IMR-90 (cell line): ENCODE measurements at regions not wholly inside any gene's neighbourhood (a gene's known extent, or its start where the extent isn't known, plus 50 kb on each side); places are given as distances from the start of the nearest gene placed in this dataset.

Experiments
- ATAC-seq: fragments of 200-7000 bp; cut with Tn5 transposase; 2 replicates; pipeline ENCODE4 v1.9.1; 2020; ENCODE audit warnings: low read depth, mild to moderate bottlenecking, moderate library complexity
- BruUV-seq: library from RNA; stranded (reverse); fragments of 400-500 nt; replicated peaks from 2 replicates; lab custom pipeline; 2021; lab: Mats Ljungman, UMichigan
- CTCF ChIA-PET: fragments of 300-600 bp; formaldehyde crosslinking; extraction: SDS; loops from one replicate; lab custom pipeline; 2021; ENCODE audit warnings: antibody characterized with exemption; lab: Yijun Ruan, JAX
- POLR2A ChIA-PET: fragments of 300-600 bp; sonication (Branson Sonifier 250); formaldehyde crosslinking; loops from one replicate; lab custom pipeline; 2022; ENCODE audit warnings: antibody characterized with exemption; ENCODE audit not compliant: unreplicated experiment; lab: Charles Lee
- DNase-seq: peaks from one replicate; pipeline ENCODE4 v3.0.0; 2013
- H2AFZ ChIP-seq: replicated peaks from 2 replicates; pipeline ENCODE3; 2013; ENCODE audit warnings: low read length, mild to moderate bottlenecking; ENCODE audit not compliant: poor library complexity
- H2AK5ac ChIP-seq: 2 replicates; pipeline ENCODE4 v1.6.1; 2013; ENCODE audit warnings: low read depth, low read length, inconsistent platforms
- H2AK9ac ChIP-seq: replicated peaks from 2 replicates; pipeline ENCODE3; 2013; ENCODE audit warnings: mild to moderate bottlenecking, low read depth, low read length, moderate library complexity; ENCODE audit not compliant: poor library complexity
- H2BK120ac ChIP-seq: 2 replicates; pipeline ENCODE4 v1.6.1; 2013; ENCODE audit warnings: low read depth, low read length, inconsistent platforms
- H2BK15ac ChIP-seq: 3 replicates; pipeline ENCODE4 v1.6.1; 2013; ENCODE audit warnings: low read depth, low read length, inconsistent platforms
- H2BK20ac ChIP-seq: 2 replicates; pipeline ENCODE4 v1.6.1; 2013; ENCODE audit warnings: low read depth, mild to moderate bottlenecking, inconsistent platforms, low read length, moderate library complexity
- H2BK5ac ChIP-seq: 2 replicates; pipeline ENCODE4 v1.6.1; 2013; ENCODE audit warnings: mild to moderate bottlenecking, low read depth, low read length, inconsistent platforms; ENCODE audit not compliant: poor library complexity, severe bottlenecking
- H3K14ac ChIP-seq: replicated peaks from 2 replicates; pipeline ENCODE4 v1.6.1; 2013; ENCODE audit warnings: low read depth, low read length, inconsistent platforms
- H3K18ac ChIP-seq: 2 replicates; pipeline ENCODE4 v1.6.1; 2013; ENCODE audit warnings: low read depth, low read length, control low read depth
- H3K23ac ChIP-seq: 2 replicates; pipeline ENCODE4 v1.6.1; 2013; ENCODE audit warnings: low read depth, low read length, inconsistent platforms
- H3K27ac ChIP-seq: 2 replicates; pipeline ENCODE4 v1.5.1; 2013; ENCODE audit warnings: mild to moderate bottlenecking, control low read depth, low read length; ENCODE audit not compliant: insufficient read depth
- H3K27me3 ChIP-seq: 2 replicates; pipeline ENCODE4 v1.6.1; 2013; ENCODE audit warnings: low read length; ENCODE audit not compliant: control insufficient read depth, insufficient read depth
- H3K36me3 ChIP-seq: 2 replicates; pipeline ENCODE4 v1.6.1; 2013; ENCODE audit warnings: low read length, mixed read lengths; ENCODE audit not compliant: control insufficient read depth, insufficient read depth
- H3K4ac ChIP-seq: 2 replicates; pipeline ENCODE4 v1.6.1; 2013; ENCODE audit warnings: low read depth, low read length, inconsistent platforms
- H3K4me1 ChIP-seq: 2 replicates; pipeline ENCODE4 v1.6.1; 2013; ENCODE audit warnings: low read length, mixed read lengths; ENCODE audit not compliant: control insufficient read depth, insufficient read depth
- H3K4me2 ChIP-seq: 2 replicates; pipeline ENCODE4 v1.6.1; 2013; ENCODE audit warnings: low read depth, mild to moderate bottlenecking, control low read depth, low read length, moderate library complexity
- H3K4me3 ChIP-seq: 2 replicates; pipeline ENCODE4 v1.5.1; 2013; ENCODE audit warnings: low read depth, mild to moderate bottlenecking, control low read depth, low read length, moderate library complexity; ENCODE audit not compliant: insufficient read depth
- H3K56ac ChIP-seq: 2 replicates; pipeline ENCODE4 v1.6.1; 2013; ENCODE audit warnings: low read length, inconsistent platforms; ENCODE audit not compliant: insufficient read depth; ENCODE audit errors: extremely low read depth
- H3K79me1 ChIP-seq, 2 experiments: 2 replicates each; pipeline ENCODE4 v1.6.1; 2013; ENCODE audit warnings: low read length in 2 of 2, inconsistent platforms in 1 of 2, low read depth in 1 of 2
- H3K9ac ChIP-seq: 2 replicates; pipeline ENCODE4 v1.6.1; 2013; ENCODE audit warnings: low read depth, low read length, control low read depth
- H3K9me1 ChIP-seq: 2 replicates; pipeline ENCODE4 v1.6.1; 2013; ENCODE audit warnings: low read length, inconsistent platforms; ENCODE audit not compliant: insufficient read depth
- H3K9me3 ChIP-seq: 2 replicates; pipeline ENCODE4 v1.6.1; 2013; ENCODE audit warnings: low read length; ENCODE audit not compliant: control insufficient read depth, insufficient read depth
- H4K20me1 ChIP-seq: 2 replicates; pipeline ENCODE4 v1.6.1; 2013; ENCODE audit warnings: low read length, inconsistent platforms; ENCODE audit not compliant: insufficient read depth
- H4K5ac ChIP-seq: 2 replicates; pipeline ENCODE4 v1.6.1; 2013; ENCODE audit warnings: mild to moderate bottlenecking, low read depth, low read length, control low read depth
- H4K8ac ChIP-seq, 2 experiments: 2 replicates each; pipeline ENCODE4 v1.6.1; 2013; ENCODE audit warnings: low read depth in 2 of 2, low read length in 2 of 2, control low read depth in 1 of 2, inconsistent platforms in 1 of 2
- H4K91ac ChIP-seq: 2 replicates; pipeline ENCODE4 v1.6.1; 2013; ENCODE audit warnings: low read depth, low read length, inconsistent platforms; ENCODE audit not compliant: insufficient read depth
- CHD1 ChIP-seq: IDR thresholded peaks from 2 replicates; pipeline ENCODE4 v1.6.1; 2012; ENCODE audit warnings: low read depth, low read length, improper control_type of control experiment
- CTCF ChIP-seq: conservative IDR thresholded peaks from 2 replicates; pipeline ENCODE4 v1.5.1; 2012; ENCODE audit warnings: mild to moderate bottlenecking, low read depth, low read length, improper control_type of control experiment
- ELK1 ChIP-seq: fragments of 150-350 bp; IDR thresholded peaks from 2 replicates; pipeline ENCODE4 v1.6.1; 2016; ENCODE audit warnings: low read depth, mild to moderate bottlenecking, low read length, moderate library complexity, borderline replicate concordance
- MAFK ChIP-seq: IDR thresholded peaks from 2 replicates; pipeline ENCODE4 v1.6.1; 2012; ENCODE audit warnings: low read depth, low read length, improper control_type of control experiment
- MXI1 ChIP-seq: IDR thresholded peaks from 2 replicates; pipeline ENCODE4 v1.6.1; 2012; ENCODE audit warnings: low read depth, mild to moderate bottlenecking, low read length, moderate library complexity, borderline replicate concordance
- NFE2L2 ChIP-seq: fragments of 150-350 bp; IDR thresholded peaks from 2 replicates; pipeline ENCODE4 v1.6.1; 2016; ENCODE audit warnings: low read depth, mild to moderate bottlenecking, low read length
- RAD21 ChIP-seq: IDR thresholded peaks from 2 replicates; pipeline ENCODE4 v1.6.1; 2012; ENCODE audit warnings: low read length, improper control_type of control experiment
- RCOR1 ChIP-seq: IDR thresholded peaks from 2 replicates; pipeline ENCODE4 v1.6.1; 2012; ENCODE audit warnings: mild to moderate bottlenecking, low read length, improper control_type of control experiment; ENCODE audit not compliant: insufficient replicate concordance
- SMC3 ChIP-seq: fragments of 150-350 bp; IDR thresholded peaks from 2 replicates; pipeline ENCODE4 v1.6.1; 2016; ENCODE audit warnings: low read depth, mild to moderate bottlenecking, antibody characterized with exemption, low read length, moderate library complexity
- USF2 ChIP-seq: fragments of 150-350 bp; IDR thresholded peaks from 2 replicates; pipeline ENCODE4 v1.6.1; 2017; ENCODE audit warnings: mild to moderate bottlenecking, antibody characterized with exemption, low read length, low read depth
- WGBS, 2 experiments: methylation state at CpG; one replicate each; pipeline versions ENCODE4 v1.1.5 to v1.1.7; 2013; ENCODE audit warnings: missing lambda C conversion rate in 2 of 2; ENCODE audit not compliant: insufficient read length in 1 of 2; ENCODE audit errors: extremely low coverage in 2 of 2; 5-methylcytosine and 5-hydroxymethylcytosine counted together
- dilution Hi-C: fragments of 300-500 bp; cut with HindIII; formaldehyde crosslinking; loops from one replicate; pipeline ENCODE4 v1.14.3; 2018; ENCODE audit warnings: low sequenced_read_pairs; ENCODE audit not compliant: unreplicated experiment
- in situ Hi-C: fragments of 300-500 bp; cut with MboI; formaldehyde crosslinking; loops from 3 replicates; pipeline ENCODE4 v1.14.3; 2019; ENCODE audit warnings: low sequenced_read_pairs, inconsistent platforms, mixed read lengths
- intact Hi-C: fragments of 100-400 bp; cut with micrococcal nuclease; formaldehyde crosslinking; loops from 2 replicates; pipeline ENCODE4 v1.10.0; 2022

GRCh38 chr15:26166429-26166828, 303.3 kb upstream of the ATP10A start:
- H3K9me1 ChIP-seq, result no peaks in the 10 kb centered on the region
- dilution Hi-C loops, result no loop called here
- in situ Hi-C loops, result no loop called here
- no peak overlapping the region for H4K8ac ChIP-seq
- no peak overlapping the region for H4K91ac ChIP-seq
- H4K20me1 ChIP-seq, result no peaks in the 10 kb centered on the region
- H3K27me3 ChIP-seq, result no peaks in the 10 kb centered on the region
- no peak overlapping the region for H3K9ac ChIP-seq
- 45% methylated on average over 2 of the region's 4 CpGs; no CpG with 5 or more reads in 1 of the 2 experiments for WGBS, 2 experiments
- no peaks in the 10 kb centered on the region for H3K4me1 ChIP-seq
- ATAC-seq (no peak), DNase-seq (no peak)
- H3K23ac ChIP-seq, result no peak overlapping the region
- H4K5ac ChIP-seq, result no peak overlapping the region
- H3K27ac ChIP-seq, result no peak overlapping the region
- TF ChIP-seq CTCF (no peak), MXI1 (no peak), MAFK (no peak), NFE2L2 (no peak), SMC3 (no peak), ELK1 (no peak), RCOR1 (no peak), USF2 (no peak), CHD1 (no peak), RAD21 (no peak)
- no TSS peak for BruUV-seq
- no peak overlapping the region for H2BK15ac ChIP-seq
- ChIA-PET POLR2A (no interaction called here), CTCF (no interaction called here)
- no peak overlapping the region for H3K4ac ChIP-seq
- no peak overlapping the region for H2AFZ ChIP-seq
- peaks cover 2% of the 10 kb centered on the region; the same call in 1 of the 2 replicates for H3K9me3 ChIP-seq
- H3K4me3 ChIP-seq, result no peak overlapping the region
- no peak overlapping the region for H3K56ac ChIP-seq
- H3K14ac ChIP-seq, result no peak overlapping the region
- no peaks in the 10 kb centered on the region for H3K36me3 ChIP-seq
- no peak overlapping the region for H2BK5ac ChIP-seq
- no peak overlapping the region for H2AK9ac ChIP-seq
- no peaks in the 10 kb centered on the region for H3K79me1 ChIP-seq
- H3K18ac ChIP-seq, result no peak overlapping the region
- H2BK120ac ChIP-seq, result no peak overlapping the region
- no peak overlapping the region for H2BK20ac ChIP-seq
- H2AK5ac ChIP-seq, result no peak overlapping the region
- intact Hi-C loops, result no loop called here
- no peak overlapping the region for H3K4me2 ChIP-seq
